ENCODE measurements at regions not wholly inside any gene's neighbourhood (a gene's known extent, or its start where the extent isn't known, plus 50 kb on each side); places are given as distances from the start of the nearest gene placed in this dataset.

DNA sequence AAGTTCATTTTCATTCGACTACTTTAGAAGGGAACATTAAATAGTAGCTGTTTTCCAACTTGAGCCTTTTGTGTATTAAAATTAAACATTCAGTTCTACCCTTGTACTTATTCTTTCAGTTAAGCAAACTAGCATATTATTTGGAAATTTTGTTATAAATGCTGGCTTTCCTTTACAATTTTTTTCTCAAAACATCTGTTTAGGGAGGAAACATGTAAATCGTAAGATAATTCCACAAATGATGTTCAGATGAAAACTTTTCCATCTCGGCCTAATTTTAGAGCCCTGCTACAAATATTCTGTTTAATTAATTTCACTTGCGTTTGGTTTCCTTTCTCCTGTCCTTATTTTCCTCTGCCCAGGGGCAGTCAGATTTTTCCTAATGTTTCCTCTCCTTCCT lies 476.2 kb upstream of the RGMA start:
- Mint-ChIP-seq H3K36me3 (ENCODE audit: unreplicated experiment) (no peaks in the 10 kb centered on the region), H3K27ac (ENCODE audit: unreplicated experiment) (no peak overlapping the region), H3K27me3 (ENCODE audit: unreplicated experiment) (no peaks in the 10 kb centered on the region), H3K9me3 (ENCODE audit: unreplicated experiment) (no peaks in the 10 kb centered on the region), H3K4me1 (ENCODE audit: low read depth, unreplicated experiment) (no peaks in the 10 kb centered on the region), H3K4me3 (ENCODE audit: unreplicated experiment) (no peak overlapping the region)
- TF ChIP-seq, protein P1, sequence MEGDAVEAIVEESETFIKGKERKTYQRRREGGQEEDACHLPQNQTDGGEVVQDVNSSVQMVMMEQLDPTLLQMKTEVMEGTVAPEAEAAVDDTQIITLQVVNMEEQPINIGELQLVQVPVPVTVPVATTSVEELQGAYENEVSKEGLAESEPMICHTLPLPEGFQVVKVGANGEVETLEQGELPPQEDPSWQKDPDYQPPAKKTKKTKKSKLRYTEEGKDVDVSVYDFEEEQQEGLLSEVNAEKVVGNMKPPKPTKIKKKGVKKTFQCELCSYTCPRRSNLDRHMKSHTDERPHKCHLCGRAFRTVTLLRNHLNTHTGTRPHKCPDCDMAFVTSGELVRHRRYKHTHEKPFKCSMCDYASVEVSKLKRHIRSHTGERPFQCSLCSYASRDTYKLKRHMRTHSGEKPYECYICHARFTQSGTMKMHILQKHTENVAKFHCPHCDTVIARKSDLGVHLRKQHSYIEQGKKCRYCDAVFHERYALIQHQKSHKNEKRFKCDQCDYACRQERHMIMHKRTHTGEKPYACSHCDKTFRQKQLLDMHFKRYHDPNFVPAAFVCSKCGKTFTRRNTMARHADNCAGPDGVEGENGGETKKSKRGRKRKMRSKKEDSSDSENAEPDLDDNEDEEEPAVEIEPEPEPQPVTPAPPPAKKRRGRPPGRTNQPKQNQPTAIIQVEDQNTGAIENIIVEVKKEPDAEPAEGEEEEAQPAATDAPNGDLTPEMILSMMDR (IDR thresholded peaks at IDR 0.05; ENCODE audit: partially characterized antibody, unreplicated experiment), result no peak
- DNase-seq, result no peak

DNA sequence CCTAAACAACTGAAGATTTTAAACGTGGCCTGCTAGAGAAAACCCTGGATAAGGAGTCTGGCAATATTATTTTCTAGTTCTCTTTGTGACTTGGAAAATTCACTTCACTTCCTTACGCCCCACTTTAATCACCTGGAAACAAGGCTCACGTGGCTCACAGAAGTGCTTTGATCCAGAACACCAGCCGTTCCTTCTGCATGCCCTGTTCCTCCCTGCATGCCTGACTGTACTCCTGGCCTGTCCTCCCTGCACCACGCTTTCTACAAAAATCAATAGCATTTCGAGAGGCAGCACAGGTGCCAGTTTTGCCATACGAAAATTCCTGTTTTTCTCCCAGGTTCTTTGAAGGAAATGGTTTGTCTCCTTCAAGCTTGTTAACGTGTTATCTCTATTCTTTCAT lies 474.2 kb upstream of the RGMA start:
- TF ChIP-seq, protein P1 (IDR thresholded peaks at IDR 0.05; ENCODE audit: partially characterized antibody, unreplicated experiment), result no peak
- Mint-ChIP-seq H3K27me3 (ENCODE audit: unreplicated experiment) (no peaks in the 10 kb centered on the region), H3K4me1 (ENCODE audit: low read depth, unreplicated experiment) (no peaks in the 10 kb centered on the region), H3K9me3 (ENCODE audit: unreplicated experiment) (no peaks in the 10 kb centered on the region), H3K36me3 (ENCODE audit: unreplicated experiment) (peaks cover 7% of the 10 kb centered on the region), H3K4me3 (ENCODE audit: unreplicated experiment) (no peak overlapping the region), H3K27ac (ENCODE audit: unreplicated experiment) (no peak overlapping the region)
- no peak for DNase-seq

DNA sequence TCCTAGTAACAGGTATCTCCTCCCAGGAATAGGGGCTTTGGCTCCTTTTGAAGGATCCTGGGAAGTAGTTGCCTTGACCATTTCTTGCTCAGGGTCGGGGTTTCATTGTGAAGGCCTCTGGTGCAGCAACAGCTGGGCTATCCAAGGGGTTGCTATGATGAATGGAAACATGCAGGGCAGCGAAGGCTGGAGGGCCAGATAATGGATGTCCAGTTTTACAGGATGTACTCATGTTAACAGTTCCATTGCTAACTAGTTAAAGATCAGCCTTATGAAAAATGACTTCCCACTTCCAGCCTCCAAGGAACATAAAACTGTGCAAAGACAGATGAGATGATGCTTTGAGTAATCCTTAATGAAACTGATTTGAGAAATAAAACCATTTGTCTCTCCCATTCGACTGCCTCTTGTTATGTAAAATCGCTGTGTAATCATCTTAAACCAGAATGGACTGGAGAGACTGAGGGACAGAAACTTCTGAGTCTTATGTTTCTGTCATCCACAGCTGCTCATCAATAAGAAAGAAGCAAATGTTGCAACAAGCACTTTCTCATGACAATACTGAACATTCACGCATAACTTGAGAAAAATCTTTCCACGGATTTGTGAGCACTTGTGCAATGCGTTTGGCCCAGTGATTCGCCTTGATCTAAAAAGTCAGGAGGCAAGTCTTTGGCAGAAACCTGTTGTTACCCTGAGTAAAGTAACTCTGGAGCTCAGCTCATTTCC lies 473.5 kb upstream of the RGMA start:
- Mint-ChIP-seq H3K36me3 (ENCODE audit: unreplicated experiment) (peaks cover 7% of the 10 kb centered on the region), H3K4me1 (ENCODE audit: low read depth, unreplicated experiment) (no peaks in the 10 kb centered on the region), H3K27me3 (ENCODE audit: unreplicated experiment) (no peaks in the 10 kb centered on the region), H3K4me3 (ENCODE audit: unreplicated experiment) (no peak overlapping the region), H3K9me3 (ENCODE audit: unreplicated experiment) (no peaks in the 10 kb centered on the region), H3K27ac (ENCODE audit: unreplicated experiment) (no peak overlapping the region)
- TF ChIP-seq, protein P1 (IDR thresholded peaks at IDR 0.05; ENCODE audit: partially characterized antibody, unreplicated experiment), result no peak
- DNase-seq, result no peak

DNA sequence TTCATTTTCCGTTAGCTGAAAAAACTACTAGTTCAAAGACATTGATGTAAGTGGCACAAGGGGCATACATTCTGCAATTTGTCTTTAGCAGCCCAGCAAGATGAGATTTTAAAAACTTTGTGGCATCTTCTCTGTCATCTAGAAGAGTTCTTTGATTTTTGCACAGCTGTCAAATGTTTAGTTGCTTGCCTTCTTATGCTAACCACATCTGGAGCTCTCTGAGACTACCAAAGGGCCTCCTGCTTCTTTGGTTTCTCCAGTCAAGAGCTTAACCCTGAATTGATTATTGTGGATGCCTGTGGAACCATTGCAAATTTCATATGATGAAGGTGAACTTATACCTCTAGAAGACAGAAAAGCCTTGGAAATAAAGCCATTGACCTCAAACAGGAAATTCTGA lies 468.7 kb upstream of the RGMA start:
- Mint-ChIP-seq H3K27me3 (ENCODE audit: unreplicated experiment) (peaks cover 3% of the 10 kb centered on the region), H3K36me3 (ENCODE audit: unreplicated experiment) (peaks cover 7% of the 10 kb centered on the region), H3K4me1 (ENCODE audit: low read depth, unreplicated experiment) (no peaks in the 10 kb centered on the region), H3K4me3 (ENCODE audit: unreplicated experiment) (no peak overlapping the region), H3K27ac (ENCODE audit: unreplicated experiment) (no peak overlapping the region), H3K9me3 (ENCODE audit: unreplicated experiment) (no peaks in the 10 kb centered on the region)
- no peak for DNase-seq
- TF ChIP-seq, protein P1 (IDR thresholded peaks at IDR 0.05; ENCODE audit: partially characterized antibody, unreplicated experiment), result no peak

DNA sequence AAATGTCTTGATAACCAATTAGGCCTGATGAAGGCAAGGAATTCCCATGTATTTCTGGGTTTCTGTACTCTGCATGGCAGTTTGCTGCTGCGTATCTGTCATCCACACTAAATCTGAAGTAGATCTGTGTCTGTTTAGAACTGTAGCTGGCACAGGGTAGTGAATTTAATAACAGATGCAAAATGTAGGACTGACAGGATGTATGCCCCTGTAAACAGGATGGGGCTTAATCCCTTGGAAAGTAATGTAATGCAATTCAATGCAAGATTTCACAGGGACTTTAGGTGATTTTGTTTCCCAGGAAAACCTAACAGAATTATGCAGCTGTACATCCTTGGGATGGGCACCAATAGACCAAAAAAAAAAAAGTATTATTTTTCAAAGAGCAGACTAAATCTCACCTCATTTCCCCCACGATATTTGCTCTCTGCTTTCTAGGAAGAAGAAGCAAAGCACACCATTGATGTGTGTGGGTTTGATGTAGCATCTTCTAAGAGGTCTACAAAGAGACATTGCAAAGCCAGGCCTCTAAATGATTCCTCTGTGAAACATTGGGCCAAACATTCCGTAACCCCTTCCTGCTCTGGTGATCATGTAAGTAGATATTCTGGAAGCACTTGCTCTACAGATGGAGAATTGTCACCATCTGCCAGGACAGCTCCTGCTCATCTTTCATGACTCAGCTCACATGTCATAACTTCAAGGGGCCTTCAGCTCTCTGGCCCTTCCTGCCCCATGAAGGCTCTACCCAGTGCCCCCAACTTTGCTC lies 464.3 kb upstream of the RGMA start:
- Mint-ChIP-seq H3K9me3 (ENCODE audit: unreplicated experiment) (no peaks in the 10 kb centered on the region), H3K4me1 (ENCODE audit: low read depth, unreplicated experiment) (no peaks in the 10 kb centered on the region), H3K27ac (ENCODE audit: unreplicated experiment) (no peak overlapping the region), H3K27me3 (ENCODE audit: unreplicated experiment) (peaks cover 3% of the 10 kb centered on the region), H3K36me3 (ENCODE audit: unreplicated experiment) (no peaks in the 10 kb centered on the region), H3K4me3 (ENCODE audit: unreplicated experiment) (no peak overlapping the region)
- DNase-seq, result no peak
- TF ChIP-seq, protein P1 (IDR thresholded peaks at IDR 0.05; ENCODE audit: partially characterized antibody, unreplicated experiment), result no peak
